ENCODE measurements at regions not wholly inside any gene's neighbourhood (a gene's known extent, or its start where the extent isn't known, plus 50 kb on each side); places are given as distances from the start of the nearest gene placed in this dataset.

DNA sequence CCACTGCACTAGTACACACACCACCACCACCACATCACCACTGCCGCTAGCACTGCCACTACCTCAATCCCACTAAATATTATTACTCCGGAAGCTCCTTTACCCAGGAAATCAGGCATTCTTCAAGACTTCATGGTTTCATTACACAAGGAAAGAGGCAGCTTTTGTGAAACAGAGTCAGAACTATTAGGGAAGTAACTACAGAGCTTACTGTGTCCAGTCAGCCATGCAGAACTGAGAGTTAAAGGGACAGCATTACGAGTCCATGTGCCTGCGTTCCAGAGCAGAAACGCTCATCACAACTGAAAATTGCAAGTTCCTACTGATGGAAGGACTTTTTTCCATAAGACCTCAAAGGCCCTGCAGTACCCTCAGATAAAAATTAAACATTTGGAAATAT lies 103.2 kb upstream of the FRG1 start:
- DNase-seq = no peak
- H3K27ac ChIP-seq = no peak overlapping the region
- H3K9me3 ChIP-seq = no peaks in the 10 kb centered on the region
- intact Hi-C loops (cut with DNase I; ENCODE audit: low total_unique reads) = no loop called here
- no peaks in the 10 kb centered on the region for H3K36me3 ChIP-seq
- WGBS, 5 donors = 73 to 86% (median 76%) methylated on average over 5 of the region's 5 CpGs
- H3K27me3 ChIP-seq (replicated peaks in 1 of 7) = no peaks in the 10 kb centered on the region
- H3K4me1 ChIP-seq = no peaks in the 10 kb centered on the region
- TF ChIP-seq POLR2A (IDR thresholded peaks at IDR 0.05) (no peak), CTCF (IDR thresholded peaks at IDR 0.05 in 8 of 11, conservative IDR thresholded peaks at IDR 0.05 in 3 of 11) (no peak), POLR2AphosphoS5 (IDR thresholded peaks at IDR 0.05) (no peak)
- H3K4me3 ChIP-seq = no peak overlapping the region

GRCh38 chr4:189838821-189839497 lies 101.7 kb upstream of the FRG1 start:
- H3K4me1 ChIP-seq = no peaks in the 10 kb centered on the region
- H3K36me3 ChIP-seq = no peaks in the 10 kb centered on the region
- no peak overlapping the region for H3K27ac ChIP-seq
- H3K9me3 ChIP-seq = no peaks in the 10 kb centered on the region
- H3K27me3 ChIP-seq (replicated peaks in 1 of 7) = no peaks in the 10 kb centered on the region
- no peak for DNase-seq
- 77 to 85% (median 80%) methylated on average over 16 of the region's 16 CpGs for WGBS, 5 donors
- no peak overlapping the region for H3K4me3 ChIP-seq
- intact Hi-C loops (cut with DNase I; ENCODE audit: low total_unique reads) = no loop called here
- no peak for TF ChIP-seq POLR2AphosphoS5 (IDR thresholded peaks at IDR 0.05)
- no peak for TF ChIP-seq POLR2A (IDR thresholded peaks at IDR 0.05)
- no peak for TF ChIP-seq CTCF (IDR thresholded peaks at IDR 0.05 in 8 of 11, conservative IDR thresholded peaks at IDR 0.05 in 3 of 11)

- Histone ChIP-seq H3K27me3 (replicated peaks in 1 of 7) (no peaks in the 10 kb centered on the region), H3K4me3 (no peak overlapping the region), H3K36me3 (no peaks in the 10 kb centered on the region), H3K4me1 (no peaks in the 10 kb centered on the region), H3K9me3 (no peaks in the 10 kb centered on the region), H3K27ac (no peak overlapping the region)
- WGBS, 5 donors = 84 to 94% (median 90%) methylated on average over 5 of the region's 5 CpGs
- no peak for TF ChIP-seq CTCF (IDR thresholded peaks at IDR 0.05 in 8 of 11, conservative IDR thresholded peaks at IDR 0.05 in 3 of 11)
- no peak for TF ChIP-seq POLR2AphosphoS5 (IDR thresholded peaks at IDR 0.05)
- no peak for TF ChIP-seq POLR2A (IDR thresholded peaks at IDR 0.05)
- no peak for DNase-seq
- intact Hi-C loops (cut with DNase I; ENCODE audit: low total_unique reads) = no loop called here
These were observed 100.3 kb upstream of the FRG1 start for GRCh38 chr4:189840356-189840755.

DNA sequence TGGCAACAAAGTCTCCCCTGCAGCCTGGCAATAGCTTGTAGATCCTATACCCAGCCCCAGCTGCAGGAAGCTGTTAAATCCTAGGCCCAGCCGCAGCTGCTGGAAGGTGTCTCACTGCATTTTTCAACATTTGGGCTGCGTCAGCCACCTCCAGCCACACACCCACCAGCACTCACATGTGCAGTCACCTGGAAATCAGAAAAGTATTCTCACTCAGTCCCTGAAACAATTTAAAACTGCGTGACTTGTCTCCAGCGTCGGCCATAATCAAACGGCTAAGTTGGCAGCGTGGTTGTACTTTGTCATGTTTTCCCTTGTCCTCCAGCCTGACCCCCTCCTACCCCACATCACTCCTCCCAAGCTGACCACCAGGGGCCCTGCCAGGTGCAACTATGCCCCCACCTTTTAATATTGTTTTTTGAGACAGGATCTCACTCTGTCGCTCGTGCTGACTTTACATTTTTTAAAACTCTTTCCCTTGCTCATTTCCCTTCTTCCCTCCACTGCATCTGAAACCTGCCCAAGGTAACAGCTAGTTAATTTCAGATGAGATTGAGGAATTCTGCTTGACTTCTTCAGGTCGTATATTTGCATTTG lies 97.2 kb upstream of the FRG1 start:
- Histone ChIP-seq H3K4me3 (no peak overlapping the region), H3K36me3 (no peaks in the 10 kb centered on the region), H3K4me1 (no peaks in the 10 kb centered on the region), H3K27me3 (replicated peaks in 1 of 7) (no peaks in the 10 kb centered on the region), H3K27ac (no peak overlapping the region), H3K9me3 (no peaks in the 10 kb centered on the region)
- intact Hi-C loops (cut with DNase I; ENCODE audit: low total_unique reads) = no loop called here
- 77 to 89% (median 84%) methylated on average over 10 of the region's 10 CpGs for WGBS, 5 donors
- no peak for DNase-seq
- TF ChIP-seq POLR2AphosphoS5 (IDR thresholded peaks at IDR 0.05) (no peak), CTCF (IDR thresholded peaks at IDR 0.05 in 8 of 11, conservative IDR thresholded peaks at IDR 0.05 in 3 of 11) (no peak), POLR2A (IDR thresholded peaks at IDR 0.05) (no peak)

Measured in spleen (tissue), 11 donors.